ENCODE measurements at regions not wholly inside any gene's neighbourhood (a gene's known extent, or its start where the extent isn't known, plus 50 kb on each side); places are given as distances from the start of the nearest gene placed in this dataset.

DNA sequence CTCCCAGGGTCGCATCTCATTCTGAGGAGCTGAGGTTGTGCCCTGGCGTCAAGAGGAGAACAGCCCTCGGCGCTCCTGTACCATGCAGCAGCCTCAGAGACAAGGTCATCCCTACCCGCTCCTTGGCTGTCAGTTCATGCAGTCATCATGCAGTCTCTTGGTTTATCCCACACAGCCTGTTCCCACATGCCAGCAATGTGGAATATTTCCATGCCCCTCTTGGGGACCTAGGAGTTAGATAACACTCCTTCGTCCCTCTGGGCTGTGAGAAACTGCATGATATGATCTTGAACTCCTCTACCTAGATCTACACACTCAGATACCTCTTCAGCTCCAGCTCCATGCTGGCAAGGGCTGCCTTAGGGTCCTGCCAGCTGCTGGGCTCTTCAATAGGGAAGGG is 97.6 kb downstream of the BOD1 start:
- H3K4me1 Mint-ChIP-seq: no peaks in the 10 kb centered on the region
- intact Hi-C loops (cut with micrococcal nuclease): no loop called here
- no peak for ATAC-seq
- H3K4me3 Mint-ChIP-seq: no peak overlapping the region
- peaks cover 5 to 9% of the 10 kb centered on the region in 2 donors for H3K27me3 Mint-ChIP-seq (ENCODE audit: low read depth in 2 of 2)
- Histone ChIP-seq H3K9me3 (ENCODE audit: control insufficient read depth, insufficient read depth, low read length) (no peaks in the 10 kb centered on the region), H3K27ac (ENCODE audit: low read length) (no peak overlapping the region), H3K36me3 (ENCODE audit: control insufficient read depth, insufficient read depth, low read length) (no peaks in the 10 kb centered on the region), H3K27me3 (ENCODE audit: control insufficient read depth, insufficient read depth, low read length) (peaks cover 2% of the 10 kb centered on the region), H3K4me3 (ENCODE audit: low read length) (no peak overlapping the region), H3K4me1 (ENCODE audit: control insufficient read depth, insufficient read depth, low read length) (no peaks in the 10 kb centered on the region)
- H3K27ac Mint-ChIP-seq: no peak overlapping the region
- no peak for DNase-seq
- 91% methylated on average over 6 of the region's 6 CpGs for WGBS (ENCODE audit: insufficient coverage)
- TF ChIP-seq, protein P1, sequence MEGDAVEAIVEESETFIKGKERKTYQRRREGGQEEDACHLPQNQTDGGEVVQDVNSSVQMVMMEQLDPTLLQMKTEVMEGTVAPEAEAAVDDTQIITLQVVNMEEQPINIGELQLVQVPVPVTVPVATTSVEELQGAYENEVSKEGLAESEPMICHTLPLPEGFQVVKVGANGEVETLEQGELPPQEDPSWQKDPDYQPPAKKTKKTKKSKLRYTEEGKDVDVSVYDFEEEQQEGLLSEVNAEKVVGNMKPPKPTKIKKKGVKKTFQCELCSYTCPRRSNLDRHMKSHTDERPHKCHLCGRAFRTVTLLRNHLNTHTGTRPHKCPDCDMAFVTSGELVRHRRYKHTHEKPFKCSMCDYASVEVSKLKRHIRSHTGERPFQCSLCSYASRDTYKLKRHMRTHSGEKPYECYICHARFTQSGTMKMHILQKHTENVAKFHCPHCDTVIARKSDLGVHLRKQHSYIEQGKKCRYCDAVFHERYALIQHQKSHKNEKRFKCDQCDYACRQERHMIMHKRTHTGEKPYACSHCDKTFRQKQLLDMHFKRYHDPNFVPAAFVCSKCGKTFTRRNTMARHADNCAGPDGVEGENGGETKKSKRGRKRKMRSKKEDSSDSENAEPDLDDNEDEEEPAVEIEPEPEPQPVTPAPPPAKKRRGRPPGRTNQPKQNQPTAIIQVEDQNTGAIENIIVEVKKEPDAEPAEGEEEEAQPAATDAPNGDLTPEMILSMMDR (IDR thresholded peaks at IDR 0.05): no peak
- H3K36me3 Mint-ChIP-seq: no peaks in the 10 kb centered on the region
- peaks cover 0 to 3% of the 10 kb centered on the region in 2 donors for H3K9me3 Mint-ChIP-seq

DNA sequence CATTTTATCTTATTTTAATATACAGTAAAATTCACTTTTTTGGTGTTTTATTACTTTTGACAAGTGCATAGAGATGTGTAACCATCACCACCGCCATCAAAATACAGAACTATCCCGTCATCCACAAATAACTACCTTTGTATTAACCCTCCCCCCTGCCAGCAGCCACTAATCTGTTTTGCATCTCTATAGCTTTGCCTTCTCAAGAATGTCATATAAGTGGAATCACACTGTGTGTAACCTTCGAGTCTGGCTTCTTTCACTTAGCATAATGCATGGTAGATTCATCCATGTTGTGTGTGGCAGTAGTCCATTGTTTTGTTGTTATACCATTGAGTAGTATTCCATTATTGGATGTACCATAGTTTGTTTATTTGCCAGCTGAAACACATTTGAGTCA is 98.8 kb downstream of the BOD1 start:
- ATAC-seq: no peak
- no peaks in the 10 kb centered on the region for H3K9me3 ChIP-seq (ENCODE audit: control insufficient read depth, insufficient read depth, low read length)
- no peak overlapping the region for H3K4me3 ChIP-seq (ENCODE audit: low read length)
- no peaks in the 10 kb centered on the region for H3K36me3 Mint-ChIP-seq
- no peaks in the 10 kb centered on the region for H3K36me3 ChIP-seq (ENCODE audit: control insufficient read depth, insufficient read depth, low read length)
- H3K27ac Mint-ChIP-seq: no peak overlapping the region
- H3K9me3 Mint-ChIP-seq: peaks cover 2 to 3% of the 10 kb centered on the region in 2 donors
- WGBS (ENCODE audit: insufficient coverage): 66% methylated on average over 3 of the region's 3 CpGs
- intact Hi-C loops (cut with micrococcal nuclease): no loop called here
- no peak for DNase-seq
- H3K27me3 Mint-ChIP-seq (ENCODE audit: low read depth in 2 of 2): peaks cover 15 to 17% of the 10 kb centered on the region in 2 donors
- no peak overlapping the region for H3K4me3 Mint-ChIP-seq
- H3K4me1 Mint-ChIP-seq: no peaks in the 10 kb centered on the region
- H3K27ac ChIP-seq (ENCODE audit: low read length): no peak overlapping the region
- no peaks in the 10 kb centered on the region for H3K4me1 ChIP-seq (ENCODE audit: control insufficient read depth, insufficient read depth, low read length)
- TF ChIP-seq, protein P1 (IDR thresholded peaks at IDR 0.05): no peak
- peaks cover 5% of the 10 kb centered on the region for H3K27me3 ChIP-seq (ENCODE audit: control insufficient read depth, insufficient read depth, low read length)

- H3K36me3 ChIP-seq (ENCODE audit: control insufficient read depth, insufficient read depth, low read length): no peaks in the 10 kb centered on the region
- no peak overlapping the region for H3K27ac Mint-ChIP-seq
Observed at GRCh38 chr5:173515526-173515925, 100.9 kb downstream of the BOD1 start.

GRCh38 chr5:173514661-173515060 is 101.8 kb downstream of the BOD1 start:
- Mint-ChIP-seq H3K9me3 (peaks cover 3% of the 10 kb centered on the region in 2 donors), H3K4me3 (no peak overlapping the region), H3K27me3 (ENCODE audit: low read depth in 2 of 2) (peaks cover 25 to 29% of the 10 kb centered on the region in 2 donors), H3K27ac (no peak overlapping the region), H3K36me3 (no peaks in the 10 kb centered on the region), H3K4me1 (no peaks in the 10 kb centered on the region)
- Histone ChIP-seq H3K4me3 (ENCODE audit: low read length) (no peak overlapping the region), H3K9me3 (ENCODE audit: control insufficient read depth, insufficient read depth, low read length) (no peaks in the 10 kb centered on the region), H3K36me3 (ENCODE audit: control insufficient read depth, insufficient read depth, low read length) (no peaks in the 10 kb centered on the region), H3K27ac (ENCODE audit: low read length) (no peak overlapping the region), H3K4me1 (ENCODE audit: control insufficient read depth, insufficient read depth, low read length) (no peaks in the 10 kb centered on the region), H3K27me3 (ENCODE audit: control insufficient read depth, insufficient read depth, low read length) (peaks cover 3% of the 10 kb centered on the region)
- ATAC-seq: no peak
- intact Hi-C loops (cut with micrococcal nuclease): no loop called here
- TF ChIP-seq, protein P1 (IDR thresholded peaks at IDR 0.05): no peak
- 82% methylated on average over 2 of the region's 2 CpGs for WGBS (ENCODE audit: insufficient coverage)
- DNase-seq: no peak

More at GRCh38 chr5:173515526-173515925, 100.9 kb downstream of the BOD1 start:
- intact Hi-C loops (cut with micrococcal nuclease): no loop called here
- Mint-ChIP-seq H3K4me3 (no peak overlapping the region), H3K27me3 (ENCODE audit: low read depth in 2 of 2) (peaks cover 25 to 29% of the 10 kb centered on the region in 2 donors), H3K4me1 (no peaks in the 10 kb centered on the region), H3K36me3 (no peaks in the 10 kb centered on the region), H3K9me3 (peaks cover 3% of the 10 kb centered on the region in 2 donors)
- DNase-seq: no peak
- WGBS (ENCODE audit: insufficient coverage): 21% methylated on average over 1 of the region's 1 CpG
- Histone ChIP-seq H3K27me3 (ENCODE audit: control insufficient read depth, insufficient read depth, low read length) (peaks cover 3% of the 10 kb centered on the region), H3K4me3 (ENCODE audit: low read length) (no peak overlapping the region), H3K9me3 (ENCODE audit: control insufficient read depth, insufficient read depth, low read length) (no peaks in the 10 kb centered on the region), H3K27ac (ENCODE audit: low read length) (no peak overlapping the region), H3K4me1 (ENCODE audit: control insufficient read depth, insufficient read depth, low read length) (no peaks in the 10 kb centered on the region)
- TF ChIP-seq, protein P1 (IDR thresholded peaks at IDR 0.05): no peak
- no peak for ATAC-seq
